ENCODE measurements at regions not wholly inside any gene's neighbourhood (a gene's known extent, or its start where the extent isn't known, plus 50 kb on each side); places are given as distances from the start of the nearest gene placed in this dataset.

DNA sequence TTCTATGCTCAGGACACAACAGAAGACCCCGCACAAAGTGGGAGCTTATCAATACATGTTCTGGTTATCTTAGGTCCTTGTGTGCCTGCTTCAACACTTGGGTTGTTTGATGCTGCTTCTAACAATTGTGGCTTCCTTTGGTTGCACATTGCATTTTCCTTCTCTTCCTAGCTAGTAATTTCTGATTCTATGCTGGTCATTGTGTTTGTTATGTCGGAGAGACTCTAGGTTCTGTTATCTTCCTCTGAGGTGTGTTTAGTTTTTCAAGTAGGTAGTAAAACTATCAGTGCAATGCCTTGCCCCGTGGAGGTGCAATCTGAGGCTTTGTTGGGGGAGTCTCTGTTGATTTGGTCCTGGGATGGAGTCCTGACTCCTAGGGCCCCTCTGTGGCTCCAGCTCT lies 414.2 kb downstream of the SHANK2 start:
- TF ChIP-seq POLR2A (IDR thresholded peaks at IDR 0.05; ENCODE audit: low read depth, low read length): no peak
- FAIRE-seq: no peak
- no peak for DNase-seq (ENCODE audit: insufficient read length, low spot score)

DNA sequence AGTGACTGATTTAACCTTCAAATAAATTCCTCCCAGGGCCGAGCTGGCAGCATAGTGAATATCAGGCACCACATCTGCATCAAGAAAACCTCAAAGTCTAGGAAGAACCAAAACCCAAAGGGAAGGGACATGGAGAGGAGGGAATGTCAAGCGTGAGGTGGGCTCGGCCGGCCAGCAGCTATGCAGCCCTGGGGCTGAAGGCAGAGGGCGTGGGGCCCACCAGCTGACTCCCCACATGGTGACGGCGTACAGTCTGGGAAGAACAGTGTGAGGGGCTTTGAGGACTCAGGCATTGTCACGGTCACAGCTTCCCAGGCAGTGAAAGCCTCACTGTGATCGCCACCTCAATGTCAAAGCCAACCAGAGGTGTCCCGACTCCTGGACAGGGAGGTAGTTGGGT lies 412.5 kb downstream of the SHANK2 start:
- DNase-seq (ENCODE audit: insufficient read length, low spot score) (no peak), FAIRE-seq (no peak)
- TF ChIP-seq POLR2A (IDR thresholded peaks at IDR 0.05; ENCODE audit: low read depth, low read length): no peak

DNA sequence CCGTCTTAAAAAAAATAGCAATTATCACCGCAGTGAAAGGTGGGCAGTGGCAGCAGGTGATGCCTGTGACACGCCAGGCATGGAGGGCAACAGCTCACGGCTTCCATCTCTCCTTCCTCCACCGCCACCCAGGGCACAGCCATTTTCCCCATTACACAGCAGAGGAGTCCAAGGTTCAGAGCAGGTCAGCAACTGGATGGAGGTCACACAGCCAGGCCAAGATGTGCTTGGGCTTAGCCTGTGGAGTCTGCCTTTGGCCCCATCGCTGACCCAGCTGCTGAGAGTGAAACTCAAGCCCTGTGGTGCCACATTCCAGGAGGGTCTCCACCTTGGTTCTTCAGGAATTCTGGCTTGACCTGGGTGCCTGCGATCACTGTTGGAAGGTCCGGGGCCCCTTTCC lies 411.1 kb downstream of the SHANK2 start:
- TF ChIP-seq POLR2A (IDR thresholded peaks at IDR 0.05; ENCODE audit: low read depth, low read length): no peak
- no peak for DNase-seq (ENCODE audit: insufficient read length, low spot score)
- FAIRE-seq: no peak

DNA sequence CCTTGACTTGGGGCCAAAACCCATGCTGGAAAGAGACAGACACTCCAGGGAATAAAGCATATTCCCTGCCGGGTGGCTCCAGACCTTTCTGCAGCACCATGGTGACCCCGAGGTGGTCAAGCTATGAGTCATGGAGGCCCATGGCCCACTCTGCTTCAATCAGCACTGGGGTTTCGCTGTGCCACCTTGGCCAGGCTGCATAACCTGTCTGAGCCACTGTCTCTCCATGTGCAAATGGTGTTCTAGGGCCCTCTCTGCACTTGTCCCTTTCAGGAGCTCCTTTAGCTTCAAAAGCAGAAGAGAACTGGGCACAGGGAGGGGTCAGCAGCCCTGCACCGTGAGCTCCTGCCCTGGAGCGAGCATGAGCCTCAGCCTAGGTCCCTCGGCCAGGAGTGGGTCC lies 410.1 kb downstream of the SHANK2 start:
- FAIRE-seq (no peak), DNase-seq (ENCODE audit: insufficient read length, low spot score) (no peak)
- no peak for TF ChIP-seq POLR2A (IDR thresholded peaks at IDR 0.05; ENCODE audit: low read depth, low read length)

DNA sequence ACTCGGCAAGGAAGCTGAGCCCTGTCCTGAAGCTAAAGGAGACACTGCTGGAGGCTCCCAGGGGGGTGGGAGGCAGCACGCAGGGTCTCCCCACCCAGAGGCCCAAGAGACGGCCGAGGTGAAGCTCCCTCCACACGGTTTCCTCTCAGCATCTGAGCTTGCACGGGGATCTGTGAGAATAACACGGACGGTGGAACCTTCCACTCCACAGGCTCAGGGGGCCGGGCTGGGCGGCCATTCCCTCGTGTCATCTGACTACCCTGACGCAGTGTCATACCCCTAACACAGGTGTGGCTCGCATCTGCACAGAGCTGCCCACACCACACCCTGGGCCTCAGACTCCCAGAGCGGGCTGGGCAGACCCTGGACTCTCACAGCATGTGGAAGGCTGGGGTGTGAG lies 409.7 kb downstream of the SHANK2 start:
- FAIRE-seq (no peak), DNase-seq (ENCODE audit: insufficient read length, low spot score) (no peak)
- no peak for TF ChIP-seq POLR2A (IDR thresholded peaks at IDR 0.05; ENCODE audit: low read depth, low read length)

DNA sequence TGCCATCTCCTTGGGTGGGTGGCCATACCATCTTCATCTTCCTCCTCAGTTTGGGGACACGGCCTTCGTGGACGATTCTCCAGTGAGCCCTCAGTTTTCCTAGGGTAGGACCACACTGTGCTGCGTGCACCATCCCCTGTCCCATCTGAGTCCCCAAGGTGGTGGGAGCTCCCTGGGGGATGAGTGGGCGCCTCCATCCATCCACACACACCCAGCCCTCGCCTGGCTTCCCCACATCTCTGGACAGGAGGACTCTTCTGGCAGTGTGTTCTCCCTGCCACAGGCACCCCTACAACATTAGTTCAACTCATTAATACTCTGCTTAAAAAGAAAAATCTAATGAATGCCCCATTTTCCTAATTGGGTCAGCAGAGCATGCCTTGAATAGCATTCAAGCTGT lies 408.5 kb downstream of the SHANK2 start:
- no peak for DNase-seq (ENCODE audit: insufficient read length, low spot score)
- no peak for FAIRE-seq
- no peak for TF ChIP-seq POLR2A (IDR thresholded peaks at IDR 0.05; ENCODE audit: low read depth, low read length)

DNA sequence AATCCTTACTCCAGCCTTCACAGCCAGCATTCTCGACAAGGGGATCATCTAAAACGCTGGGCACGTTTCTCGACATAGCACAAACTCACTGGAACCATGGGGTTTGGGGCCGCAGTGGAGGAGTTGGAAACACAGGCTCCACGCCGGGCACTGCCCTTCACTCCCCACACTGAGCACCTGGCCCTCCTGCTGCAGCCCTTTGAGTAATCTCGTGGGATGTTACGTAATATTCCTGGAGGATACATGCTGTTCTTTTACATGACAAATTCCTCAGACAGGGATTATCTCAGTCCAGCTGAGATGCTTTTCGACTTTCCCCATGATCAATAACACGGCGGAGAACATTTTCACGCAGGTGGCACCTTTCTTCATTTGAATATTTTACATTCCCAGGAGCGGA lies 408.0 kb downstream of the SHANK2 start:
- FAIRE-seq: no peak
- no peak for DNase-seq (ENCODE audit: insufficient read length, low spot score)
- TF ChIP-seq POLR2A (IDR thresholded peaks at IDR 0.05; ENCODE audit: low read depth, low read length): no peak

DNA sequence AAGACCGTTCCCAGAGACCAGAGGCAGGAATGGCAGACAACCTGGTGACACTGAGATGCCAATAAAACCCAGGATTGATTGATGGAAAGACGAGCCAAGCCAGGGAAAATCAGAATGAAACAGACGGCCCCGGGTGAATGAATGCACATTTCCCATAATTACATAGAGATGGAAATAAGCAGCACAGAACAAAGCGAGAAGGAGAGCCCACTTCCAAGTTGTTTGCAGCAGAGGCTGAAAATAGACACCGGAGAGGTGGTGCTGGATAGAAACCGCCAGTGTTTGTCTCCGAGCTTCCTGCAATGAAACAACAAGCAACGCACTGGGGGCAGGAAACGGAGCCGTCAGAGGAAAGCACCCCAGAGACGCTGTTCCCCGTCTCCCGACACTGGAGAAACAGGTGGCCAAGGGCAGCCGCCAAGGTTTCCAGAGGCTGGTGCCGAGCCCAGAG lies 406.8 kb downstream of the SHANK2 start:
- FAIRE-seq: no peak

DNA sequence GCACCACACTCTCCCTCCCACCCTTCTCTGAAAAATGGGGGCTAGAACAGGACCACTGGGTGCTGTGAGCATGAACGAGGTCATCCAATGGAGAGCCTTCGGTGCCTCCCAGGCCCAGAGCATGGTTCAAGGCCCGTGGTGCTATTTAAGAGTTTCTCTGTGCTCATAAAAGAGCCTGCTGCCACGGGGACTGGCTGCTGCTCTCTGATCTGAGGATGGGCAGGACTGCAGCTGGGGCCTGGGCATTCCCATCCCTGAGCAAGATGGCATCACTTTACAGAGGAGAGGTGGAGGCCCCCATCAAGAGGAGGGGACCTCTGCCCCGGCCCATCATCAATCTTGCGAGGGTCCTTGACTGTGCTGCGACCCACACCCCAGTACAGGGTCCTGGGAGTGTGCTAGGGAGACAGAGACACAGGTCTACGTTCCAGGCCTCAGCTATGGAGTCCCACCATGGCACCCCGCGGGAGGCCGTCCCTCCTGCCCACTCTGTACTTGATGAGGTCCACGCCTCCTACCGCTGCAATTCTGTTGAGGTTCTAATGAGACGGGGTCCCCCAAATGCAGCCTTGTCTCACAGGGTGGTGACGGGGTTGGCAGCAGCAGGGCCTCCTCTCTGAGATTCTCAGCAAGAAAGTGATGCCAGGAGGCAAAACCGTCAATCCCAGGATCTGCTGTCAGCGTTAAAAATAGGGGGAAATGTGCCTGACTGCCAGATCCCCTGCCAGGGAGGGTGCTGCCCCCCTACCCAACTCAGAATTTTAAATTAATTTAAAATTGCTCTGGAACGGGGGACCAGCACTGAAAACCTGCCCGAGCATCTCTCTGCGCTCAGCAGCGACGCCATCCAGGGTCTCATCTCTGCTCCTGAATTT lies 405.4 kb downstream of the SHANK2 start:
- no peak for FAIRE-seq
- DNase-seq (ENCODE audit: insufficient read length, low spot score): no peak
- TF ChIP-seq POLR2A (IDR thresholded peaks at IDR 0.05; ENCODE audit: low read depth, low read length): no peak

More for the DNA sequence above, 406.8 kb downstream of the SHANK2 start:
- DNase-seq (ENCODE audit: insufficient read length, low spot score): no peak
- no peak for TF ChIP-seq POLR2A (IDR thresholded peaks at IDR 0.05; ENCODE audit: low read depth, low read length)

DNA sequence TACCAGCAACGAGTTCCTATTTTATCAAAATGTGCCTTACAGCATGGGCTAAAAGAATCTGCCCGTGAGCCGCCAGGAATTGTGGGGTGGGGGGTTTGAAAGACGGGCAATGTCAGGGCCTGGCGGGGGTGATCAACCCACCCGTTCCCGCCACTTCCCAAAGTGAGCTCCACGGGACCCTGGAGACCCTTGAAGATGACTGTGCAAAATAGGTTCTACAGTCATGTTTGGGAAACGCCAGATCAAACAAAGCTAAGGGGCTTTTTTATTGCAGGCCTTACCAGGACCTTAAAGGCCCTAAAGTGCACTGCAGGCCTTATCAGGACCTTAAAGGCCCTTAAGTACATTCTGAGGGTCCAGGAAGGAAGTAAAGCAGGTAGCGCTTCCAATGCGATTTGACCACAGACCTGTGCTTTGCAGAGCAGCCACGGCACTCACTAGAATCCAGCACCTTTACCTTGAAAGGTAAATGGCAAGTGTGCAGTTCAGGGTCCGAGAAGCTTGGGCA lies 404.1 kb downstream of the SHANK2 start:
- no peak for DNase-seq (ENCODE audit: insufficient read length, low spot score)
- FAIRE-seq: no peak
- no peak for TF ChIP-seq POLR2A (IDR thresholded peaks at IDR 0.05; ENCODE audit: low read depth, low read length)

DNA sequence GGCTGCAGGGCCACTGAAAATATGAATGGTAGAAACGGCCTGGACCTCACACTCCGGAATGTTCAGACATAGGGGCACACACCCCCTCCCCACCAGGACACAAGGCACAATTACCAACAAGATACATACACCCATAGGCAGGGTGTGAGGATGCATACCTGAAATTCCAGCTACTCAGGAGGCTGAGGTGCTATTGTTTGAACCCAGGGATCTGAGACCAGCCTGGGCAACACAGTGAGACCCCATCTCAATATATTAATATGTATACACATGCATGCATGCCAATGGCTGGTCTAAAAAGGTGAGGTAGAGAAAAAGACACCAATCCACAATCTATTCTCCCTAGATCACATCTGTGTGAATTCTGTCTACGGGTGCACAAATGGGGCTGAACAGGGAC lies 403.3 kb downstream of the SHANK2 start:
- FAIRE-seq (no peak), DNase-seq (ENCODE audit: insufficient read length, low spot score) (no peak)
- no peak for TF ChIP-seq POLR2A (IDR thresholded peaks at IDR 0.05; ENCODE audit: low read depth, low read length)

DNA sequence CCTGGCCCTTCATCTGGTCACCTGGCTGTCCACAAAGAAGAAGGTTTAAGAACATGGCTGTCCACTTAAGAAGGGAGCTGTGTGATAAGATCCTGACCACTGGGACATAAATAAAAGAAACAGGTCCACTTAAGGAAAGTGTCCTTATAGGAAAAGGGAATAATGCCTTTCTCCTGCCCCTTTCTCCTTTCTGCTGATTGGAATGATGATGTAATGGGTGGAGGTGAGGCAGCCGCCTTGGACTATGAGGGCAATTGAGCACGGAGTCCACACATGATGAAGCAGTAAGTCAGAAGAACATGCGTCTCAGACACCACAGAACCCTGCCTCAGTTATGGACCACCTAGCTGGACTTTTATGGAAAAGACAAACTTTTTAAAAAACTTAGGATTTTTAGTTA lies 401.1 kb downstream of the SHANK2 start:
- TF ChIP-seq POLR2A (IDR thresholded peaks at IDR 0.05; ENCODE audit: low read depth, low read length): no peak
- DNase-seq (ENCODE audit: insufficient read length, low spot score) (no peak), FAIRE-seq (no peak)

DNA sequence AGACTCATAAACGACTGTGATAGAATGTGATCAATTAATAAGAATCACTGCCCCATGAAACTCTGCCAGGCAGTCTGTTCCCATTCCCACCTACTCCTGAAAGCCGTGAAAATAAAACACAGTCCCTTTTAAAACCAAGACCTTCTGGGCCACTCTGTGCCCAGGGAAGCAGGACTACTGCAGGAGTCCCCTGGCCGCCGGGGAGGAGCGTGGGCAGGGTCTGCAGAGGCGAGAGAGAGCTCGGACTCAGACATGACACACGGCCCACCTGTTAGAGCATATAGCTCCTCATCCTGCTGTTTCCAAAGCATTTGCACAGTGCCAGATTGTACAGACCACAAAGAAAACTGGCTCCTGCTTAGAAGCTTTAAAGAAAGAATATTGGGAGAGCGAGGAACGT lies 400.5 kb downstream of the SHANK2 start:
- no peak for TF ChIP-seq POLR2A (IDR thresholded peaks at IDR 0.05; ENCODE audit: low read depth, low read length)
- no peak for FAIRE-seq
- no peak for DNase-seq (ENCODE audit: insufficient read length, low spot score)

DNA sequence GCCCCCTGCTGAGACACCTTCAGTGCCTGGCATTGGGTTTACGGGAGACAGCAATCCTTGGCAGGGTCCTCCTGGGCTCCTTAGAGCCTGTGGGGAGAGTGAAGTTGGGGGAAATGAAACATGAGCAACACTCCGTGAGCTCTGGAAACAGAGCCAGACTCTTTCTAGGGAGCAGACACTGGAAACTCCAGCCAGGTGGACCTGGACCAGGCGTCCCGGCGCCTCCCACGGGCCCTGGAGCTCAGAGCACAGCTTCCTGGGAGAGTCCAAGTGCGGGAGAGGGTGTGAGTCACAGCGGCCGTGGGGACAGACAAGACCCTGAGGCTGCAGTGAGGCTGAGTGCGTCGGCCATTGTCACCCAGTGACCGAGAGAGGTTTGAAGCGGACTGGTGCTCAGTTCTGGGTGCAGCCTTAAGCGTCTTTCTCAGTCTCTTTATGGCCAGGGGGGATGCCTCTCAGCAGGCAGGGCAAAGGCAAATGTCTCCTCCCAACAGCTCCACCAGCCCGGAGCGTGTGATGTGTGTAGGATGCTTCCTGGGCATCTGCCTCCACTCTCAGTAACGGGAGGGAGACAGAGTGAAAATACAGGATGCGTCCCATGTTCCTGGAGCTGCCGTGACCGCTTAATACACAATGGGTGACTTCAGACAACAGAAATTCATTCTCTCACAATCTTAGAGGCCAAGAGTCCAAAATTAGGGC lies 399.2 kb downstream of the SHANK2 start:
- DNase-seq (ENCODE audit: insufficient read length, low spot score) (no peak), FAIRE-seq (no peak)
- TF ChIP-seq POLR2A (IDR thresholded peaks at IDR 0.05; ENCODE audit: low read depth, low read length): no peak

DNA sequence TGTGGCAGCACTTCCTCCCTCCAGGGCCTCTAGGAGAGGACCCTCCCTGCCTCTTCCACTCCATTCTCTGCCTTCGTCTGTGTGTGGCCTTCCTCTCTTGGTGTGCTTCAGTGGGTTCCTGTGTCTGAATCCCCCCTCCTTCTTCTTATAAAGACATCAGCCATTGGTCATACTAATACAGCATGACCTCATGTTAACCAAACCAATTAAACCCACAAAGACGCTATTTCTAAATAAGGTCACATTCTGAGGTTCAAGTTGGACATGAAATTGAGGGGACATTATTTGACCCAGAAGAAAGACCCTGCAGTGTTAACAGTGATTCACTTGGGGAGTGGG lies 398.6 kb downstream of the SHANK2 start:
- DNase-seq (ENCODE audit: insufficient read length, low spot score) (no peak), FAIRE-seq (no peak)
- no peak for TF ChIP-seq POLR2A (IDR thresholded peaks at IDR 0.05; ENCODE audit: low read depth, low read length)
